Stomach smooth muscle (tissue), 2 donors: ENCODE measurements at regions not wholly inside any gene's neighbourhood (a gene's known extent, or its start where the extent isn't known, plus 50 kb on each side); places are given as distances from the start of the nearest gene placed in this dataset.

Source experiments
- H3K27ac ChIP-seq: one replicate; pipeline ENCODE4 v1.7.0; 2013; ENCODE audit warnings: mild to moderate bottlenecking, low read length, inconsistent platforms
- H3K27me3 ChIP-seq, 2 donors: one replicate each; pipeline ENCODE4 v1.7.0; 2013; ENCODE audit warnings: low read length in 2 of 2; ENCODE audit not compliant: insufficient read depth in 2 of 2, control insufficient read depth in 1 of 2
- H3K36me3 ChIP-seq, 2 donors: one replicate each; pipeline ENCODE4 v1.7.0; 2013; ENCODE audit warnings: low read length in 2 of 2; ENCODE audit not compliant: control insufficient read depth in 2 of 2, insufficient read depth in 2 of 2
- H3K4me1 ChIP-seq: one replicate; pipeline ENCODE4 v1.7.0; 2013; ENCODE audit warnings: low read length; ENCODE audit not compliant: control insufficient read depth, insufficient read depth
- H3K4me3 ChIP-seq, 2 donors: one replicate each; pipeline ENCODE4 v1.7.0; 2013; ENCODE audit warnings: low read length in 2 of 2
- H3K9ac ChIP-seq, 2 donors: one replicate each; pipeline ENCODE4 v1.7.0; 2013; ENCODE audit warnings: low read length in 2 of 2, mild to moderate bottlenecking in 1 of 2
- H3K9me3 ChIP-seq, 2 donors: one replicate each; pipeline ENCODE4 v1.7.0; 2013; ENCODE audit warnings: low read length in 2 of 2; ENCODE audit not compliant: control insufficient read depth in 2 of 2
- donor health status: healthy.
- donor health status: Pancreatic carcinoma.

DNA sequence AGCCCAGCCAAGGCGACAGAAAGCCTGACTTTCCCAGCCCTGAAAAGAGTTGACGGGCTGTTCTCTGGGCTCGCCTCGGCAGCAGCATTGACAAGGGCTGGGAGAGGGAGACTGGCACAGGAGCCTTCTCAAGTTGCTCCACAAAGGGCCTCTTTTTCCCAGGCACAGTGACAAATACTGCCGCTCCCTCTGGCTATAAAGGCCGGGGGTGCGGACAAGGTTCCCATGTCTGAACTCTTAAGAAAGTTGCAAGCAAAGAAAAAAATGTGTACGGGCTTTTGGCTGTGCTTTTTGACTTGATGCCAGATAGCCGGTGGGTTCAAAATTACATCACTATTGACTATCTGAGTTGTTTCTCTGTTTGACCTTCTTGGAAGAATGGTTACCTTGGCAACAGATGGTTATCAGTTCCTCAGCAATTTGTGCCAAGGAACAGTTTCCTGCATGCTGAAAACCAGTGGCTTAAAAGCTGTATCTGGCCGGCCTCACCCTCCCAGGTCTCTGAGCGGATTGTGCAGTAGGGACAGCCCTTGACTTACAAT, 115.9 kb upstream of the EEPD1 start:
- peak overlapping the region; percentile 2 for H3K27ac ChIP-seq
- H3K36me3 ChIP-seq: no peaks in the 10 kb centered on the region
- H3K9ac ChIP-seq: no peak overlapping the region
- peak overlapping the region in 1 of 2 donors; percentile 15 for H3K4me3 ChIP-seq
- H3K4me1 ChIP-seq: peaks cover 8% of the 10 kb centered on the region
- H3K27me3 ChIP-seq: no peaks in the 10 kb centered on the region
- no peaks in the 10 kb centered on the region for H3K9me3 ChIP-seq

DNA sequence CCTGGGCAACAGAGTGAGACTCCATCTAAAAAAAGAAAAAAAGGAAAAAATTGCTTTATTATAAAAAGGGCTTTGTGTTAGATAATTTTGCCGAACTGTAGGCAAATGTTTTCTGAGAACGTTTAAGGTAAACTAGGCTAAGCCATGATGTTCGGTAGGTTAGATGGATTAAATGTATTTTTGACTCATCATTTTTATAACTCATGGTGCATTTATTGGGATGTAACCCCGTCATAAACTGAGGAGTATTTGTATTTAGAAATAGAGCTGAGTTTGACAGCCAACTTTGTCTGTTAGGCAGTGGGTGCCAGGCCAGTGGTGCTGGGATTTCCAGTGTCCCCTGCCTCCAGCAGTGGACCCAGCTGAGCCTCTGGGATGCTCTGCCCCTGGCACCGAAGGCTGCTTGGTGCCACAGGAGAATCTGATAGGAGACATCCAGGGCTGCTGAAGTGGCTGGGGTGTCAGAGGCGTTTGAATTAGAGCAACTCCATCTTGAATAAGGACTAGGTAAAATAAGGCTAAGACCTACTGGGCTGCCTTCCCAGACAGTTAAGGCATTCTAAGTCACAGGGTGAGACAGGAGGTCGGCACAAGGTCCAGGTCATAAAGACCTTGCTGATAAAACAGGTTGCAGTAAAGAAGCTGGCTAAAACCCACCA, 114.9 kb upstream of the EEPD1 start:
- Histone ChIP-seq H3K27ac (no peak overlapping the region), H3K4me1 (peaks cover 8% of the 10 kb centered on the region), H3K27me3 (no peaks in the 10 kb centered on the region), H3K4me3 (no peak overlapping the region), H3K9ac (no peak overlapping the region), H3K9me3 (no peaks in the 10 kb centered on the region), H3K36me3 (no peaks in the 10 kb centered on the region)

DNA sequence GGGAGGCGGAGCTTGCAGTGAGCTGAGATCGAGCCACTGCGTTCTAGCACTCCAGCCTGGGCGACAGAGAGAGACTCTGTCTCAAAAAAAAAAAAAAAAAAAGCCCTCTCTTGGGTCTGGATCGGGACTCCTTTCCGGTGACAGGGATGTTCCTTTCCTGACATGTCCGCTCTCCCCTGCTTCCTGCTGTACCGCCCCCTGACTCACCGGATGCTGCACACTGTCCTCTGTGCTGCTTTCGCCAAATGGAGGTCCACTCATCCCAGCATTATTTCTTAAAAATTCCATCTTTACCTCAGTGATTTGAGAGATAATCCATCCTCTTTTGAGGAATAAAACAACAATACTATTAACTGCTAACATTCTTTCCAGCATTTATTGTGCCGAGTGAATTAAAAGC, 113.8 kb upstream of the EEPD1 start:
- Histone ChIP-seq H3K4me1 (peaks cover 8% of the 10 kb centered on the region), H3K9ac (no peak overlapping the region), H3K36me3 (no peaks in the 10 kb centered on the region), H3K4me3 (no peak overlapping the region), H3K27ac (no peak overlapping the region), H3K9me3 (no peaks in the 10 kb centered on the region), H3K27me3 (no peaks in the 10 kb centered on the region)

DNA sequence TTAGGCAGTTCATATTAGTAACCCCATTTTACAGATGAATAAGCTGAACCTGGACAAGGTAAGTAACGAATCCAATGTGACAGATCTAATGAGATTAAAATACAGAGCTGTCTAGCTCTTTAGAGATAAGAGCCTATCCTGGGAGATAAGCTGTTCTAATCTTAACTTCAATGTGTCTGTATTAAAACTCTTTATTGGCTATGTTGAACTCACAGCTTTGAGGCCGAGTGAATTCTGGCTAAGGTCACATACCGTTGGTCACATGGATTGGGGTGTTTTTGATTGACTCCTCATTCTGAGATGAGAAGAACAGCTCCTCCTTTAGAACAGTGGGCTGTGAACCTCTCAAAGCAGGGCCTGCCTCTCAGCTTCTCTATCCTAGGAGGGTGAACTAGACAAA, 113.4 kb upstream of the EEPD1 start:
- H3K4me1 ChIP-seq: peaks cover 8% of the 10 kb centered on the region

DNA sequence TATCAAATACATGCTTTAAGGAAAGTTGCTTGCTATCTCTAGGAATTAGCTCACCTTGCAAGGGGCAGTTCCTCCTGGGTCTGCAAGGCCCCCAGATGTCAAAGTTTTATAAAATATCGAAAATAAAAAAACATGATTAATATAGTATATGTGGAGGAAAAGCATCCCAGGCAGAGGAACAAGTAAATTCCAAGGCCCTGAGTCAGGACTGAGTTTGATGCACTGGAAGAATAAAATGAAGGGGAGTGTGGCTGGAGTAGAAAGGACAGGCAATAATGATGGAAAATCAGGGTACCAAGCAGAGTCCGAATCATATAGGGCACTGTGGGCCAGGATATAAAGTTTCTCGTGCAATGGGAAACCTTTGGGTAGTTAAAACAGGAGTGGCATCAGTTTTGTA, 112.4 kb upstream of the EEPD1 start:
- Histone ChIP-seq H3K27me3 (no peaks in the 10 kb centered on the region), H3K4me1 (peaks cover 10% of the 10 kb centered on the region)

More for the DNA sequence above, 113.4 kb upstream of the EEPD1 start:
- Histone ChIP-seq H3K36me3 (no peaks in the 10 kb centered on the region), H3K9me3 (no peaks in the 10 kb centered on the region), H3K27ac (no peak overlapping the region), H3K27me3 (no peaks in the 10 kb centered on the region), H3K4me3 (no peak overlapping the region), H3K9ac (no peak overlapping the region)

DNA sequence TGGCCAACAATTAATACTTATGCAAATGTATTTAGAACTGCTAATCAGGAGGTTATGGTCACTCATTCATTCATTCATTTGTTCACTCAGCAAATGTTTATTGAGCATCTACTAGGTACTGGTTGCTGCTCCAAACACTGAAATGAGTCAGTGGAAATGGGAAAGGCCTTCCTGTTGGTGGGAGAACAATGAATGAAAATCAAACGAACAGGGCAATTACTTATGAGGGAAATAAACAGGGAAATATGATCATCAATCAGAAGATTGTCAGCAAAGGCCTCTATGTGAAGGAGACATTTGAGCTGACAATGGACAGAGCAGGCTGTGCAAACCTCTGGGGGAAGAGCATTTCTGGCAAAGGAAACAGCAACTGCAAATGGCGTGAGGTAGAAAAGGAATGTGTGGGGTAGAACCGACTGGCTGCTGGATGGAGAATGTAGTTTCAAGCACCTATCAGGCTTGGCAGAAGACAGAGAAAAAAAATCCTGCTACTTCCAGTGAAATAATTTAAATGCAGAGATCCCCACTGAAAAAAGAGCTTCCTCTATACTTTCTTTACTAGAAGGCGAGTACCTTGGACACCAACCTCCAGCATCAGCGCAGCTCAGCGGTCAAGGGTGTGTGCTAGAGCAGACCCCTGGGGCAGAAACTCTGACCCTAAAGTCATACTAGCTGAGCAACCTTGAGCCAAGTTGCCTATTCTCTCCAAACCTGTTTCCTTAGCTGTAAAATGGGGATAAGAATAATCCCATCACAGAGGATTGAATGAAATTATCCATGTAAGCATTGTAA, 108.8 kb upstream of the EEPD1 start:
- Histone ChIP-seq H3K27me3 (no peaks in the 10 kb centered on the region), H3K4me3 (no peak overlapping the region), H3K36me3 (no peaks in the 10 kb centered on the region), H3K9ac (no peak overlapping the region), H3K9me3 (no peaks in the 10 kb centered on the region), H3K27ac (no peak overlapping the region), H3K4me1 (peaks cover 9% of the 10 kb centered on the region)

More for the DNA sequence above, 112.4 kb upstream of the EEPD1 start:
- Histone ChIP-seq H3K4me3 (no peak overlapping the region), H3K36me3 (no peaks in the 10 kb centered on the region), H3K9me3 (no peaks in the 10 kb centered on the region), H3K9ac (no peak overlapping the region), H3K27ac (no peak overlapping the region)

DNA sequence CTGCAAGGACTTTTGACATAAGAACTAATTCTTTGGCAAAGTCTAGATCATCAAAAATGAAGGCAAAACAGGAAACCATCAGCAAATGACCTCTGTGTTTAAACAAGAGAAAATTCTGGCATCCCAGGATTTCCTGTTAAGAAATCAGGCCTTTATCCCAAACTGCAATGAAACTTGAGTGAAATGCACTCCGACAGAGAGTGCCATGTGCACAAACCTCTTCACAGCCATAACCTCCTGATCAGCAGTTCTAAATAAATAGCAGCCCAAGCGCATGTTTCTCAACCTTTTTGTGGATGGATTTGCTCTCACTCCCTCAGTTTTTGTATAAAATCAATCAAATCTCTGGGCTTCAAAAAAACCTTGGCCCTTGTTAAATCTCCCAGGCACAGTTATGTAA, 107.7 kb upstream of the EEPD1 start:
- no peak overlapping the region for H3K4me3 ChIP-seq
- no peaks in the 10 kb centered on the region for H3K9me3 ChIP-seq
- no peak overlapping the region for H3K9ac ChIP-seq
- no peaks in the 10 kb centered on the region for H3K36me3 ChIP-seq
- H3K27me3 ChIP-seq: no peaks in the 10 kb centered on the region
- no peak overlapping the region for H3K27ac ChIP-seq
- peaks cover 9% of the 10 kb centered on the region for H3K4me1 ChIP-seq

DNA sequence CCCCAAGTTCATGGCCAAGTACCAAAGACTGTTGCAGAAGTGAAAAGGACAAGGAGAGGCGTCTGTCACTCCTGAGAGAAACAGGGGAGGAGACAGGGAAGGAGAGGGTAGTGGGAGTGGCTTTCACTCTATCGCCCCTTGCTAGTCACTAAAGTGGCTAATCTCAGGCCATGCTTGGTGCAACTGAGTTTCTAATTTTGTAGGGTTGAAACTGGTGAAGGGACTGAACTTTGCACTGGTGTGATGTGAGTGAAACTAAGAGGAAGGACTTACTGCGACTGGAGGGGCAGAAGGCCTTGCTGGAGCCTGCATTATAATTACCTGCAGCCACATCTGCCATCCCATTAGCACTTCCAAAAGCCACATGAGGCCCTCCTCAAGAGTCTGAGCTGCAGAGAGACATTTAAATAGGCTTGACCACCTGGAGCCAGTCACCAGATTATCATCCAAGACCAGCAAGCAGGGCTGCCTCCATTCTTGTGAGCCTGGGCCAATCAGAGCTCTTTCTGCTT, 107.2 kb upstream of the EEPD1 start:
- H3K4me1 ChIP-seq: peaks cover 9% of the 10 kb centered on the region
- H3K27me3 ChIP-seq: no peaks in the 10 kb centered on the region
- no peak overlapping the region for H3K27ac ChIP-seq
- no peaks in the 10 kb centered on the region for H3K36me3 ChIP-seq
- no peak overlapping the region for H3K4me3 ChIP-seq
- H3K9ac ChIP-seq: no peak overlapping the region
- H3K9me3 ChIP-seq: no peaks in the 10 kb centered on the region

DNA sequence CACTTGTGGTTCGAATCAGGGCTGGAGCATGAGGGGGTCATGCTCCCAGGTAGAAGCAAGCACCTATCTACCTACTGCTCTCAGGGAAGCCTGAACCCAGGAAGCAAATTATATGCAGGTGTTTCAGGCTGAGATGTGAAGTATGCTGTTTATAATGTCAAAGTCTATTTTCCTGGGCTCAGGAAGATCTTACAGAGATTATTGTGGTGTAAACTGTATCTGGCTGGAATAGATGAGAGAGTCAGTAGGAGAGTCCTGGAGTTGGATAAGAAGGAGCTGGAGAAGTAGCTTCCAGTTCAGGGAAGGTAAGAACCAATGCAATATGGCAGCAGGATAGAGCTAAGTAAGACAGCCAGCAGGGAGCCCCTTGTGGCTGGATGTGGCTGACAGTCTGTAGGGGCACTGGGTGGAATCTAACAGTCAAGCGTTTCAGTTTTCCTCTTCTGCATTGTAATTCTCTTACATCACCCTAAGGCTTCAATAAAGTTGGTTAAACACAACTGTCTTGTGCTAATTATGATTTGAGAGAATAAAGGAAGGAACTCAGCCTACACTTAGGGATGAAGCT, 105.9 kb upstream of the EEPD1 start:
- Histone ChIP-seq H3K36me3 (no peaks in the 10 kb centered on the region), H3K4me1 (peaks cover 9% of the 10 kb centered on the region), H3K4me3 (no peak overlapping the region), H3K9me3 (no peaks in the 10 kb centered on the region), H3K27ac (no peak overlapping the region), H3K27me3 (no peaks in the 10 kb centered on the region), H3K9ac (no peak overlapping the region)

DNA sequence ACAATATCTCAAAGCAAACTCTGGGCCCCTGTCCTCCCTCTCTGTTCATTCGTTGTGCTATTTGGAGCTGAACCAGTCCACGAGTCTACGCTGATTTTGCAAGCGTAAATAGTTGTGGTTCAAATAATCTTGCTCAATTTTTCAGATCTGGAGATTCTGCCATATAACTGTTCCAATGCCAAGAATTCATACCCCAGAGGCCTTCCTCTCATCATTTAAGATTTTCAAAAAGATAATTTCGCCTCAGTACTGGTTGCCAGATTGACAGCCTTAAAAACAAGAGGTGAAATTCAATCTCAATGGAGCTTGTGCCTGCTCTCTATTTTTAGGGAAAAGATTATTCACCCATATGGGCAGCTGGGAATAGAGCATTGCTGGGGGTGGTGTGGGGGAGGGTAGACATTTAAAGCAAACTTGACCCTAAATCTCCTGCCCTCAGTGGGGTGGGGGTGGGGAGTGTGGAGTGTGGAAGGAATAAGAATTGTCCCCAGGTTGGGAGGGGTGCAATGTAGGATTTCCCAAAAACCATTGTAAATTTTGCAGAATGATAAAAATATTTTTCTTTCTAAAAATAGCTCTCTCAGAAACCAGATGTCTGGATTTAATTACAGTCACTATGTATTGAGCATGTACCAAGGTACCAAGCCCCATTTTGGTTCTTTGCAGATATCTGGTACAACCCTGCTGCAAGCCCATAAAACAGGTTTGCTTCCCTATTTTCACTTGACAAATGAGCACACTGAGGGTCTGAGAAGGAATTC, 104.7 kb upstream of the EEPD1 start:
- Histone ChIP-seq H3K4me1 (peaks cover 9% of the 10 kb centered on the region), H3K27me3 (no peaks in the 10 kb centered on the region), H3K9ac (no peak overlapping the region), H3K4me3 (no peak overlapping the region), H3K9me3 (no peaks in the 10 kb centered on the region), H3K27ac (no peak overlapping the region), H3K36me3 (no peaks in the 10 kb centered on the region)
